ENCODE measurements at regions not wholly inside any gene's neighbourhood (a gene's known extent, or its start where the extent isn't known, plus 50 kb on each side); places are given as distances from the start of the nearest gene placed in this dataset.

GRCh38 chr14:49971156-49972130 is 78.6 kb downstream of the ARF6 start:
- peak; percentile 72 for DNase-seq (ENCODE audit: low spot score)
- no peak for TF ChIP-seq CTCF (IDR thresholded peaks at IDR 0.05; ENCODE audit: borderline replicate concordance, control extremely low read depth, extremely low read depth, insufficient read depth, missing control alignments)
- in situ Hi-C loops (cut with MboI; ENCODE audit: low sequenced_read_pairs, unreplicated experiment), result no loop called here

- in situ Hi-C loops (cut with MboI; ENCODE audit: low sequenced_read_pairs, unreplicated experiment), result no loop called here
- DNase-seq (ENCODE audit: low spot score), result no peak
- no peak for TF ChIP-seq CTCF (IDR thresholded peaks at IDR 0.05; ENCODE audit: borderline replicate concordance, control extremely low read depth, extremely low read depth, insufficient read depth, missing control alignments)
Observed at GRCh38 chr14:49972131-49972671, 79.3 kb downstream of the ARF6 start.

- TF ChIP-seq CTCF (IDR thresholded peaks at IDR 0.05; ENCODE audit: borderline replicate concordance, control extremely low read depth, extremely low read depth, insufficient read depth, missing control alignments), result no peak
- DNase-seq (ENCODE audit: low spot score), result no peak
- in situ Hi-C loops (cut with MboI; ENCODE audit: low sequenced_read_pairs, unreplicated experiment), result no loop called here
Observed at GRCh38 chr14:49972823-49973222, 79.9 kb downstream of the ARF6 start.

- in situ Hi-C loops (cut with MboI; ENCODE audit: low sequenced_read_pairs, unreplicated experiment), result no loop called here
- TF ChIP-seq CTCF (IDR thresholded peaks at IDR 0.05; ENCODE audit: borderline replicate concordance, control extremely low read depth, extremely low read depth, insufficient read depth, missing control alignments), result no peak
- no peak for DNase-seq (ENCODE audit: low spot score)
Observed at GRCh38 chr14:49975276-49975675, 82.4 kb downstream of the ARF6 start.

- TF ChIP-seq CTCF (IDR thresholded peaks at IDR 0.05; ENCODE audit: borderline replicate concordance, control extremely low read depth, extremely low read depth, insufficient read depth, missing control alignments), result no peak
- DNase-seq (ENCODE audit: low spot score), result no peak
- in situ Hi-C loops (cut with MboI; ENCODE audit: low sequenced_read_pairs, unreplicated experiment), result no loop called here
Observed at GRCh38 chr14:49975799-49976198, 82.9 kb downstream of the ARF6 start.

- no peak for TF ChIP-seq CTCF (IDR thresholded peaks at IDR 0.05; ENCODE audit: borderline replicate concordance, control extremely low read depth, extremely low read depth, insufficient read depth, missing control alignments)
- in situ Hi-C loops (cut with MboI; ENCODE audit: low sequenced_read_pairs, unreplicated experiment), result no loop called here
- peak; percentile 65 for DNase-seq (ENCODE audit: low spot score)
Observed at GRCh38 chr14:49977126-49977841, 84.4 kb downstream of the ARF6 start.
